Astrocyte (in vitro differentiated cells and primary cell): ENCODE measurements at regions not wholly inside any gene's neighbourhood (a gene's known extent, or its start where the extent isn't known, plus 50 kb on each side); places are given as distances from the start of the nearest gene placed in this dataset.

ENCODE experiments used
- DNase-seq: peaks from one replicate; pipeline ENCODE4 v3.0.0-alpha.2; 2010; ENCODE audit warnings: low read depth
- FAIRE-seq: peaks from 2 replicates; lab custom pipeline; 2011; peaks lifted over from hg19 to GRCh38; lab: Jason Lieb, UNC
- H2AFZ ChIP-seq: 2 replicates; pipeline ENCODE4 v1.6.0; 2012; ENCODE audit warnings: low read depth, low read length, inconsistent platforms
- H3K27ac ChIP-seq: 2 replicates; pipeline ENCODE4 v1.5.1; 2011; ENCODE audit warnings: low read depth, low read length, inconsistent platforms
- H3K27me3 ChIP-seq: 2 replicates; pipeline ENCODE4 v1.6.0; 2011; ENCODE audit warnings: low read length, inconsistent platforms; ENCODE audit not compliant: insufficient read depth
- H3K36me3 ChIP-seq: 2 replicates; pipeline ENCODE4 v1.5.1; 2011; ENCODE audit warnings: low read length, inconsistent platforms; ENCODE audit not compliant: insufficient read depth
- H3K4me1 ChIP-seq: 2 replicates; pipeline ENCODE4 v1.5.1; 2011; ENCODE audit warnings: low read length, inconsistent platforms; ENCODE audit not compliant: insufficient read depth
- H3K4me2 ChIP-seq: 2 replicates; pipeline ENCODE4 v1.6.0; 2012; ENCODE audit warnings: low read length, inconsistent platforms
- H3K4me3 ChIP-seq: 2 replicates; pipeline ENCODE4 v1.5.1; 2011; ENCODE audit warnings: low read depth, mild to moderate bottlenecking, low read length, inconsistent platforms; ENCODE audit not compliant: insufficient read depth
- H3K79me2 ChIP-seq: 2 replicates; pipeline ENCODE4 v1.6.0; 2012; ENCODE audit warnings: mild to moderate bottlenecking, low read length, inconsistent platforms; ENCODE audit not compliant: insufficient read depth
- H3K9ac ChIP-seq: 2 replicates; pipeline ENCODE4 v1.6.0; 2012; ENCODE audit warnings: mild to moderate bottlenecking, low read length, inconsistent platforms
- H3K9me3 ChIP-seq: 2 replicates; pipeline ENCODE4 v1.5.1; 2012; ENCODE audit warnings: low read depth, mild to moderate bottlenecking, low read length, inconsistent platforms; ENCODE audit not compliant: insufficient read depth
- H4K20me1 ChIP-seq: 2 replicates; pipeline ENCODE4 v1.6.0; 2012; ENCODE audit warnings: low read length, inconsistent platforms; ENCODE audit not compliant: insufficient read depth
- H3K27ac Mint-ChIP-seq: one replicate; pipeline ENCODE4 v1.8.0; 2021; ENCODE audit warnings: mild to moderate bottlenecking, mixed read lengths; ENCODE audit not compliant: unreplicated experiment
- H3K27me3 Mint-ChIP-seq: one replicate; pipeline ENCODE4 v1.8.0; 2021; ENCODE audit warnings: low read depth, mixed read lengths; ENCODE audit not compliant: unreplicated experiment
- H3K36me3 Mint-ChIP-seq: one replicate; pipeline ENCODE4 v1.8.0; 2021; ENCODE audit warnings: low read depth, mixed read lengths; ENCODE audit not compliant: unreplicated experiment
- H3K4me1 Mint-ChIP-seq: one replicate; pipeline ENCODE4 v1.8.0; 2021; ENCODE audit warnings: low read depth, mixed read lengths; ENCODE audit not compliant: unreplicated experiment
- H3K4me3 Mint-ChIP-seq: one replicate; pipeline ENCODE4 v1.8.0; 2021; ENCODE audit warnings: mild to moderate bottlenecking, moderate library complexity, mixed read lengths; ENCODE audit not compliant: unreplicated experiment
- H3K9me3 Mint-ChIP-seq: one replicate; pipeline ENCODE4 v1.8.0; 2021; ENCODE audit warnings: mild to moderate bottlenecking, mixed read lengths; ENCODE audit not compliant: unreplicated experiment
- EZH2 ChIP-seq: IDR thresholded peaks from 2 replicates; pipeline ENCODE4 v1.6.1; 2012; ENCODE audit warnings: mild to moderate bottlenecking, low read length, inconsistent platforms; ENCODE audit not compliant: insufficient read depth
- TF ChIP-seq, protein P1 (sequence below): IDR thresholded peaks from 2 replicates; pipeline ENCODE4 v1.5.1; 2011; ENCODE audit warnings: low read depth, mild to moderate bottlenecking, inconsistent platforms, low read length, moderate library complexity; ENCODE audit not compliant: insufficient read depth

DNA sequence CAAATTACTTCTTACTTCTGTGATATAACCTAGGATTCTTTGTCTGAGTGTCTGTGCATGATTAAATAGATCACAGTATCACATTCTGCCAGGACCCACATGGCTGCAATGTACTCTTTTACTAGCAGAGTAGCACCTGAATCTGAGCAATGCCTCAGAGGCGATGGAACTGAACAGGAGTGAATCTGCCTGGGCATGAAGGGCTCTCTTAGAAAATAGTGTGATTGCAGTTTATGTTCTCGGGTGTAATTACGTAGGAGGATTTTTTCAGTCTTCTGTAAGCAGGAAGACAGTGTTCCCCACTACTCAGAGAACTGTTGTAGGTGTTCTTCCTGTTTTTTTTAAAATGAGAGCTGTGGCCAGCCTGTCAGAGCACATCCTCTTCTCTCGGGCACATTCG is 802.3 kb downstream of the NLGN4Y start:
- no peak for TF ChIP-seq EZH2
- TF ChIP-seq, protein P1, sequence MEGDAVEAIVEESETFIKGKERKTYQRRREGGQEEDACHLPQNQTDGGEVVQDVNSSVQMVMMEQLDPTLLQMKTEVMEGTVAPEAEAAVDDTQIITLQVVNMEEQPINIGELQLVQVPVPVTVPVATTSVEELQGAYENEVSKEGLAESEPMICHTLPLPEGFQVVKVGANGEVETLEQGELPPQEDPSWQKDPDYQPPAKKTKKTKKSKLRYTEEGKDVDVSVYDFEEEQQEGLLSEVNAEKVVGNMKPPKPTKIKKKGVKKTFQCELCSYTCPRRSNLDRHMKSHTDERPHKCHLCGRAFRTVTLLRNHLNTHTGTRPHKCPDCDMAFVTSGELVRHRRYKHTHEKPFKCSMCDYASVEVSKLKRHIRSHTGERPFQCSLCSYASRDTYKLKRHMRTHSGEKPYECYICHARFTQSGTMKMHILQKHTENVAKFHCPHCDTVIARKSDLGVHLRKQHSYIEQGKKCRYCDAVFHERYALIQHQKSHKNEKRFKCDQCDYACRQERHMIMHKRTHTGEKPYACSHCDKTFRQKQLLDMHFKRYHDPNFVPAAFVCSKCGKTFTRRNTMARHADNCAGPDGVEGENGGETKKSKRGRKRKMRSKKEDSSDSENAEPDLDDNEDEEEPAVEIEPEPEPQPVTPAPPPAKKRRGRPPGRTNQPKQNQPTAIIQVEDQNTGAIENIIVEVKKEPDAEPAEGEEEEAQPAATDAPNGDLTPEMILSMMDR: no peak
- Histone ChIP-seq H3K27ac (no peak overlapping the region), H2AFZ (no peak overlapping the region), H3K27me3 (no peaks in the 10 kb centered on the region), H4K20me1 (no peaks in the 10 kb centered on the region), H3K36me3 (no peaks in the 10 kb centered on the region), H3K4me3 (no peak overlapping the region), H3K9ac (no peak overlapping the region), H3K4me1 (no peaks in the 10 kb centered on the region), H3K9me3 (no peaks in the 10 kb centered on the region), H3K79me2 (no peaks in the 10 kb centered on the region), H3K4me2 (no peak overlapping the region)
- H3K4me3 Mint-ChIP-seq: no peak overlapping the region
- no peaks in the 10 kb centered on the region for H3K4me1 Mint-ChIP-seq
- peaks cover 4% of the 10 kb centered on the region for H3K27me3 Mint-ChIP-seq
- DNase-seq: no peak
- no peaks in the 10 kb centered on the region for H3K36me3 Mint-ChIP-seq
- no peaks in the 10 kb centered on the region for H3K9me3 Mint-ChIP-seq
- FAIRE-seq: no peak
- no peak overlapping the region for H3K27ac Mint-ChIP-seq

GRCh38 chrY:15328848-15329247 is 804.5 kb downstream of the NLGN4Y start:
- H2AFZ ChIP-seq: no peak overlapping the region
- TF ChIP-seq, protein P1: no peak
- TF ChIP-seq EZH2: no peak
- H3K9ac ChIP-seq: no peak overlapping the region
- no peaks in the 10 kb centered on the region for H3K9me3 ChIP-seq
- no peaks in the 10 kb centered on the region for H3K4me1 Mint-ChIP-seq
- no peaks in the 10 kb centered on the region for H3K36me3 ChIP-seq
- H3K36me3 Mint-ChIP-seq: no peaks in the 10 kb centered on the region
- no peaks in the 10 kb centered on the region for H3K4me1 ChIP-seq
- FAIRE-seq (no peak), DNase-seq (no peak)
- H4K20me1 ChIP-seq: no peaks in the 10 kb centered on the region
- H3K4me3 Mint-ChIP-seq: no peak overlapping the region
- peaks cover 15% of the 10 kb centered on the region for H3K27me3 Mint-ChIP-seq
- H3K27ac Mint-ChIP-seq: no peak overlapping the region
- H3K4me3 ChIP-seq: no peak overlapping the region
- H3K79me2 ChIP-seq: no peaks in the 10 kb centered on the region
- H3K9me3 Mint-ChIP-seq: no peaks in the 10 kb centered on the region
- no peaks in the 10 kb centered on the region for H3K27me3 ChIP-seq
- H3K4me2 ChIP-seq: no peak overlapping the region
- H3K27ac ChIP-seq: no peak overlapping the region

DNA sequence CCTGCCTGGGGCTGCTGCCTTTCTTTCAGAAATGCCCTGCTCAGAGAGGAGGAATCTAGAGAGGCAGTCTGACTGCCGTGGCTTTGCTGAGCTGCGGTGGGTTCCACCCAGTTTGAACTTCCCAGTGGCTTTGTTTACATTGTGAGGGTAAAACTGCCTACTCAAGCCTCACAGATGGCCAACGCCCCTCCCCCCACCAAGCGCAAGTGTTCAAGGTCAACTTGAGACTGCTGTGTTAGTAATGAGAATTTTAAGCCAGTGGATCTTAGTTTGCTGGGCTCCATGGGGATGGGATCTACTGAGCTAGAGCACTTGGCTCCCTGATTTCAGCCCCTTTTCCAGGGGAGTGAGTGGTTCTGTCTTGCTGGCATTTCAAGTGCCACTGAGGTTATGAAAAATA is 819.2 kb downstream of the NLGN4Y start:
- no peak overlapping the region for H3K27ac Mint-ChIP-seq
- DNase-seq: no peak

More for the DNA sequence above, 819.2 kb downstream of the NLGN4Y start:
- H3K4me1 Mint-ChIP-seq: no peaks in the 10 kb centered on the region
- H3K36me3 Mint-ChIP-seq: no peaks in the 10 kb centered on the region
- no peak overlapping the region for H3K27ac ChIP-seq
- no peak overlapping the region for H3K4me3 Mint-ChIP-seq
- no peak for TF ChIP-seq EZH2
- TF ChIP-seq, protein P1: no peak
- H3K27me3 ChIP-seq: no peaks in the 10 kb centered on the region
- FAIRE-seq: no peak
- H3K4me2 ChIP-seq: no peak overlapping the region
- no peaks in the 10 kb centered on the region for H3K27me3 Mint-ChIP-seq
- H3K9ac ChIP-seq: no peak overlapping the region
- H3K9me3 Mint-ChIP-seq: peaks cover 5% of the 10 kb centered on the region
- no peaks in the 10 kb centered on the region for H3K36me3 ChIP-seq
- no peaks in the 10 kb centered on the region for H3K79me2 ChIP-seq
- H2AFZ ChIP-seq: no peak overlapping the region
- no peaks in the 10 kb centered on the region for H4K20me1 ChIP-seq
- H3K9me3 ChIP-seq: no peaks in the 10 kb centered on the region
- no peaks in the 10 kb centered on the region for H3K4me1 ChIP-seq
- no peak overlapping the region for H3K4me3 ChIP-seq
